ENCODE measurements at regions not wholly inside any gene's neighbourhood (a gene's known extent, or its start where the extent isn't known, plus 50 kb on each side); places are given as distances from the start of the nearest gene placed in this dataset.

GRCh38 chr1:29709704-29710280, 473.5 kb downstream of the PTPRU start:
- no peak for DNase-seq (ENCODE audit: low read depth in 3 of 3, low spot score in 1 of 3)

GRCh38 chr1:29708796-29709703, 472.7 kb downstream of the PTPRU start:
- DNase-seq (ENCODE audit: low read depth in 3 of 3, low spot score in 1 of 3) = no peak

GRCh38 chr1:29708381-29708780, 472.1 kb downstream of the PTPRU start:
- DNase-seq (ENCODE audit: low read depth in 3 of 3, low spot score in 1 of 3) = no peak

GRCh38 chr1:29707796-29708195, 471.5 kb downstream of the PTPRU start:
- no peak for DNase-seq (ENCODE audit: low read depth in 3 of 3, low spot score in 1 of 3)

- no peak for DNase-seq (ENCODE audit: low read depth in 3 of 3, low spot score in 1 of 3)
These were observed 470.6 kb downstream of the PTPRU start for GRCh38 chr1:29706936-29707335.

- no peak for DNase-seq (ENCODE audit: low read depth in 3 of 3, low spot score in 1 of 3)
These were observed 468.1 kb downstream of the PTPRU start for GRCh38 chr1:29704430-29704829.

GRCh38 chr1:29703596-29704370, 467.5 kb downstream of the PTPRU start:
- DNase-seq (ENCODE audit: low read depth in 3 of 3, low spot score in 1 of 3) = no peak

- no peak for DNase-seq (ENCODE audit: low read depth in 3 of 3, low spot score in 1 of 3)
These were observed 464.2 kb downstream of the PTPRU start for GRCh38 chr1:29700491-29700890.

GRCh38 chr1:29698626-29699025, 462.3 kb downstream of the PTPRU start:
- no peak for DNase-seq (ENCODE audit: low read depth in 3 of 3, low spot score in 1 of 3)

- no peak for DNase-seq (ENCODE audit: low read depth in 3 of 3, low spot score in 1 of 3)
These were observed 461.7 kb downstream of the PTPRU start for GRCh38 chr1:29698033-29698432.

- DNase-seq (ENCODE audit: low read depth in 3 of 3, low spot score in 1 of 3) = no peak
These were observed 461.1 kb downstream of the PTPRU start for GRCh38 chr1:29697391-29697780.

GRCh38 chr1:29696656-29697390, 460.5 kb downstream of the PTPRU start:
- DNase-seq (ENCODE audit: low read depth in 3 of 3, low spot score in 1 of 3) = no peak

GRCh38 chr1:29695803-29696202, 459.5 kb downstream of the PTPRU start:
- no peak for DNase-seq (ENCODE audit: low read depth in 3 of 3, low spot score in 1 of 3)

GRCh38 chr1:29695036-29695435, 458.7 kb downstream of the PTPRU start:
- DNase-seq (ENCODE audit: low read depth in 3 of 3, low spot score in 1 of 3) = no peak

- no peak for DNase-seq (ENCODE audit: low read depth in 3 of 3, low spot score in 1 of 3)
These were observed 455.2 kb downstream of the PTPRU start for GRCh38 chr1:29691499-29691898.

GRCh38 chr1:29690156-29690555, 453.8 kb downstream of the PTPRU start:
- DNase-seq (ENCODE audit: low read depth in 3 of 3, low spot score in 1 of 3) = no peak

GRCh38 chr1:29689372-29690030, 453.2 kb downstream of the PTPRU start:
- no peak for DNase-seq (ENCODE audit: low read depth in 3 of 3, low spot score in 1 of 3)

- DNase-seq (ENCODE audit: low read depth in 3 of 3, low spot score in 1 of 3) = no peak
These were observed 452.4 kb downstream of the PTPRU start for GRCh38 chr1:29688471-29689365.

GRCh38 chr1:29687601-29688244, 451.4 kb downstream of the PTPRU start:
- DNase-seq (ENCODE audit: low read depth in 3 of 3, low spot score in 1 of 3) = no peak
